ENCODE measurements at regions not wholly inside any gene's neighbourhood (a gene's known extent, or its start where the extent isn't known, plus 50 kb on each side); places are given as distances from the start of the nearest gene placed in this dataset.
"Not testable (repeated sequence)": the region's sequence is repeated elsewhere in the genome, so short reads cannot be mapped to it uniquely, and the experiment has no call there.

DNA sequence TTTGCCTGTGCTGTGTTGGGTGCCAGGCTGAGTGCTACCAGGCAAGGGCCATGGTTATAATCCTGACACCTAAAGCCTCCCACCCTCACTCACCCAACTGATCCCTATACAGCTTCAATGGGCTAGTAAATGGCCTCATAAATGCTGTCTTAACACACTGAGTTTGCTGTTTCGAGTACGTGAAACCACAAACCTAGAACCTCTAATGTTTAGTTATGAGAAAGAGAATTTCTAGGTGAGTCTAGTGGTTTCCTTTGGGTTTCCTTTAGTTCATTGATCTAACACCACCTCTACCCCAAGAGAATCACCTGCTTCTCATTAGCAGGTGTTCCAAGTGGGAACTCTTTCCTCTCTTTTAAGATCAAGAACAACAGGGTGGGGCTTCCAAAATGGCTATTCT is 172.0 kb downstream of the MC4R start:
- no peak for FAIRE-seq

DNA sequence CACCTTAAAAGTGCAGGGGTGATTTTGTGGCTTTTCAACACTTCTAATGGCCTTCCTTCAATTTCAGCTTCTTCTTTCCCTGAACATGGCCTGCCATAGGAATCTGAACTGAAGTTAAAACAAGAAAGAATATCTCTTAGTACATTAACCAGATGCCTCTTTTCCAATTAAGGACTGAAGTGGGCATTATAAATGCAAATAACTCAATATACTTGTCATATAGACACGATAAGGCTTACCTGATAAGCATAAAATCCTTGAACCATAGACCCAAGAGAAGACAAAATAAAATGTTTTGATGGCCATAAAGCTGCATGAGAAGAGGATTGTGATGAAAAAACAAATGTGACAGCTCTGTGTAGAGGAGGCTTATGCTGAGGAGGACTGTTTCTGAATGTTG is 173.1 kb downstream of the MC4R start:
- no peak for FAIRE-seq

DNA sequence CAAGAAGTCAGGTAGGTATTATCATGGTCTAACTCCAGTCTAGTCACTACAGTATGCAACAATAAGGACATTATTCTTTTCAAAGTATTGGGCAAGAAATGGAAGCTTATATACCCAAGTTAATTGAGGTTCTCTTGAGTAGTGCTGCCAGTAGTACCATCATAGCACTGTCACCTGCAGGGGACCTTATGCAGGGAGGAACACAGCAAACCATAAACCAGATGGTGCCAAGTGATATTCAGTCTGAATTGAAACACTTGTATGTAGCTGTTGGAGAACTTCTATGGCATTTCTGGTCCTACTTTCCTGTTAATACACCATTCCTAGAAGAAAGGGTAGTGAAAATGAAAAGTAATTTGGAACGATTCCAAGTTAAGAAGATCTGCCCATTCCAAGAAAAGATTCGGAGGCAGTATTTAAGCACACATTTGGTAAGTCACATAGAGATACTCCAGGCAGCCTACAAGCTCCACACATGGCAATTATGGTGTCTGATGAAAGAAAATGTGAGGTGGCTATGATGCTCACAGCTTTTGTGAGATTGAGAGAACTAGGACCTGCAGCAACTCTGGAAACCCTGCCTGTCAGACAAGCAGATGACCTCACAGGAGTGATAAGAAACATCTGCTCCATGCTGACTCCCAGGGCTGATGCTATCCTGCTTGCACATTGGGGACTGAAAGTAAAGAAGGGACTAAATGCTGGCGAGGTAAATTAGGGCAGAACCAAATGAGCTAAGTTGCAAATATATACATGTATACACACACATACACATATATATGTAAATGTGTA is 174.7 kb downstream of the MC4R start:
- no peak for FAIRE-seq

DNA sequence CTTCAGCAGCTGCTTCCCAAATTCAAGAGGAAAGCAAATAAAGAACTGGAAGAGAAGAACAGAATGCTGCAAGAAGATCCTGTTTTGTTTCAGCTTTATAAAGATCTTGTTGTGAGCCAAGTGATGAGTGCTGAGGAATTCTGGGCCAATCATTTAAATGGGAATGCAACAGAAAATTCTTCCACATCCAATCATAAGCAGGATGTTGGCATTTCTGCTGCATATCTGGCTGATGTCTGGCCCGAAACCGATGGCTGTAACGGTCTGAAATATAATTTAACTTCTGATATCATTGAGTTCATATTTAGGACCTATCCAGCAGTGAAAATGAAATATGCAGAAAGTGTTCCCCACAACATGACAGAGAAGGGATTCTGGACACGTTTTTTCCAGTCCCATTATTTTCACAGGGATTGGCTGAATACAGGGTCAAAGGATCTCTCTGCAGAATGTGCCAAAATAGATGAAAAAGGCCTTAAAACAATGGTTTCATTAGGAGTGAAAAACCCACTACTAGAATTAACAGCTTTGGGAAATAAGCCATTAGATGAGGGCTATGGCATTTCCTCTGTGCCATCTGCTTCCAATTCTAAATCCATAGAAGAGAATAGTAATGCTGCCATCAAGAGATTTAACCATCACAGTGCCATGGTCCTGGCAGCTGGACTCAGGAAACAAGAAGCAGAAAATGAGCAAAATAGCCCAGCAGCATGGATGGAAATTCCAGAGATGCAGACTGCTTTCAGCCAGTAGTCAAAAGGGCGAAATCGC is 175.6 kb downstream of the MC4R start:
- no peak for FAIRE-seq

DNA sequence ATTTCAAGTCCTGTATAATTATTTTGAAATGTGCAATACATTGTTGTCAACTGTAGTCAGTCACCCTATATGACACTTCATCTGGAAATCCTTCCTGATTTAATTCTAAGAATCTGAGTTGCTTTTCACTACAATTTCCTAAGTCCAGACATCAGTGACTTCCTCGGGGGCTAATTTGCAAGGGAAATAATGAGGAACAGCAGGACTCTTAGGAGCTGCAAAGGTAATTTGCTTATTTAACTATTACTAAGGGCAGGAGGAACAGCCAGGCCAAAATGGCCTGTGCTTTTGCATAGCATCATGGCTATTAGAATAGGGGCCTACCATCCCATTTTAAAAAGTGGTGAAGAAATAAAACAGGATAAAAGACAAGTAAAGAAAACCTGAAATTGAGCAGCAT is 178.8 kb downstream of the MC4R start:
- no peak for FAIRE-seq

DNA sequence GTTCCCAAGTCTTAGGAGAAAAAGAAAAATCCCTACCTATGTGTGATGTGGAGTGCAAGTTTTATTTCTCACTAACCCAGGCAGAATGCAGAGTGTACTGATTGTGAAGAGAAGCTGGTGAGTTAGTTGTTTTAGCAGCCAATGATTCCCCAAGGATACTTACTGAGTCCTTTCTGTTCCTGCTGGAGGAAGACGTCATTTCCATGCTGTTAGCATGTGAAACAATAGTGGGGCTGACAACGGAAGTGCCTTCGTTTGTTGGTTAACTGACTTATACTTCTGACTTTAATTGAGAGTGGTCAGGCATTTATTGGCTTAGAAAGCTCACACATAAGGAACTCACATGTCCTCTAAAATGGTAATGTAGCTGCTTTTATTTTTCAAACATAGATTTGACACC is 180.6 kb downstream of the MC4R start:
- no peak for FAIRE-seq

DNA sequence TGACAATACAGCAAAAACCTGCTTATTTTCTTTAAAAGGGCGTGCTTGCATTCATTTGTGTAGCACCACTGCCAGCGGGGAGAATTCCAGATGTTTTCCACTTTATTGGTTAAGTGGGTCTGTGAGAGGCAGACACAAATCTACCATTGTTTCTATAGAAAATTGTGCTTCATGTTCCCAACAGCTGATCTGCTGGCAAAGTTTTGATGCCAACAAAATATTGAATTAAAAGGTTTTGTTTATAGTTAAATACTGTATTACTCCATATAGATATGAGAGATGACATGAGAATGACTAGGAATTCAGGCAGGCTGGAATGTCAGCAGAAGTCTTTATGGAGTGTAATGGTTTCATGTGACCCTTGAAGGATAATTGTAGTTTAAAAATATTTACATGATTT is 182.7 kb downstream of the MC4R start:
- FAIRE-seq = no peak

DNA sequence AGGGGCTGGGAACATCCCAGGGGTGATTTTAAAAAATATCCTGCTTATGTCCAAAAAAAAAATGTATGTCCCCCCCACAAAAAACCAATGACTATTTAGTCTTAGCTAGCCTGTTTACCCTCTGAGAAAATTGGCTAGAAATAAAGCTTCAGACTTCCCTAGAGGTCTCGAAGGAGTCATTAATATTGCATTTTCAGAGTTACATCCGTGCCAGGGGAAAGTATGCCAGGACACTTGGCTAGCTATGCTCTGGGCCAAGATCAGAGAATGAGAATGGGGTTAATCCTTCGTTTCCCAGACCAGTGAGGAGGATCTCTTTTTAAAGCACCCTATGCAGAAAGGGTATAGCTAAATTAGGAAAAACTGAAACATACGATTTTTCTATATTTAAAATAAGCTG is 183.6 kb downstream of the MC4R start:
- FAIRE-seq = no peak

DNA sequence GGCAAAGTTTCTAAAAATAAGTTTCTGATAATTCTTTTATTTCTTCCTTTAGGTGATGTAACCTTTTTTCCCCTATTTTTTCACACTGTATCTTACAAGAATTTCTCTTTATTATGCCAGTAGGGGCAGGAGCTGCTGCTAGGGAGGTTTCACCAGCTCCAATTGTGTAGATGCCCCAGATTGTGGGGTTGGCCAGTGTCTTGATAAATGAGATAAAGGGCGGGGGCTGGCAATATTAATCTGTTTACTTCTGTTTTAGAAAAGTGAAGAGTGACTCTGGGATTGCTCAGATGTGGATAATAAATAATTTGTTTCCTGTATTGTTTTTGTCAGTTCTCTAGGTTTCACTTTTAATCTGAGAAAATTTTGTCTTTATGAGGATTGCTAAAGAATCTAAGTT is 190.4 kb downstream of the MC4R start:
- no peak for FAIRE-seq

DNA sequence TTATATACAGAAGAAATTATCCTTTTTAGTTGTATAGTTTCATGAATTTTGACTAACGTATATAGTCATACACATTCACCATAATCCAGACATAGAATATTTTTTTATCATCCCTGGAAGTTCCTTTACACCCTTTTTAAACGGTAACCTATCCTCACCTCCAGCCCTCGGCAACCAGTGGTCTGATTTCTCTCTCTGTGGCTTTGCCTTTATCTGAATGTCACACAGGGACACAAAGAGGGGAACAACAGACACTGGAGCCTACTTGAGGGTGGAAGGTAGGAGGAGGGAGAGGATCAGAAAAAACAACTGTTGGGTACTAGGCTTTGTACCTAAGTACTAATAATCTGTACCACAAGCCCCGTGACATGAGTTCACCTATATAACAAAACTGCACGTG is 191.9 kb downstream of the MC4R start:
- no peak for FAIRE-seq

DNA sequence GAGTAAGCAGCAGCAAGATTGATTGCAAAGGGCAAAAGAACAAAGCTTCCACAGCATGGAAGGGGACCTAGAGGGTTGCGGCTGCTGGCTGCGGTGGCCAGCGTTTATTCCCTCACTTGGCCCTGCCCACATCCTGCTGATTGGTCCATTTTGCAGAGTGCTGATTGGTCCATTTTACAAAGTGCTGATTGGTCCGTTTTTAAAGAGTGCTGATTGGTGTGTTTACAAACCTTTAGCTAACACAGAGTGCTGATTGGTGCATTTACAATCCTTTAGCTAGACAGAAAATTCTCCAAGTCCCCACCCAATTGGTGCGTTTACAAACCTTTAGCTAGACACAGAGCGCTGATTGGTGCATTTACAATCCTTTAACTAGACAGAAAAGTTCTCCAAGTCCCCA is 194.4 kb downstream of the MC4R start:
- not testable (repeated sequence) for FAIRE-seq

DNA sequence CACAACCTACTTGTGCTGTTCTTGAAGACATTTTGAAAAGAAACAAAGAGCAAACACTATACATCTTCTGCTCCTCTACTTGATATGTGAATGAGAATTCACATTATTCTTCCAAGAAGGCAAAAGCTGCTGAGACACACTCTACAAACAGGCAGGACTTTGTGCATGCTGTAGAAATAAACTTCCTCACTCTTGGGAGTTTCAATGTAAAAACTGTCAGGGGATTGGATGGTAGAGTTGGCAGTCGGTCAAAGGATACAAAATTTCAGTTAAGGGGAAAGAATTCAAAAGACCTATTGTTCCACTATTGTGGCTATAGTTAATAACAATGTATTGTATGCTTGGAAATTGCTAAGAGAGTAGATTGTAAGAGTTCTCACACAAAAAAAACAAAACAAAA is 196.3 kb downstream of the MC4R start:
- no peak for FAIRE-seq

DNA sequence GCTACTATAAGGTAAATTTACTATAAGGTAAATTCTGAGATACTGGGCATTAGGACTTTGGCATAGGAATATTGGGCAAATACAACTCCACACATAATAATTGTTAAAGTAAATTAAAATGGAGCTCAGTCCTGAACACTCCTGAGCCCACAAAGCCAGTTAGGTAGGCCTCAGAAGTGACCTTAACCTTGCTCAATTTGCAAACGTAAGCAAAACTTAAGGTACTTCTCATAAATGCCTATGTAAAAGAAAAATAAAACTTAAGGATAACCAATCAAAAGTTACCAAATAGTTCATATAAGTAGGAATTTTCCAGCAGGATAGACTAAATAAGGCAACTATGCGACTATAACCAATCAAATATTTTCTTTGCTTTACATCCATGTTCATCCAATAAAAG is 197.7 kb downstream of the MC4R start:
- no peak for FAIRE-seq

DNA sequence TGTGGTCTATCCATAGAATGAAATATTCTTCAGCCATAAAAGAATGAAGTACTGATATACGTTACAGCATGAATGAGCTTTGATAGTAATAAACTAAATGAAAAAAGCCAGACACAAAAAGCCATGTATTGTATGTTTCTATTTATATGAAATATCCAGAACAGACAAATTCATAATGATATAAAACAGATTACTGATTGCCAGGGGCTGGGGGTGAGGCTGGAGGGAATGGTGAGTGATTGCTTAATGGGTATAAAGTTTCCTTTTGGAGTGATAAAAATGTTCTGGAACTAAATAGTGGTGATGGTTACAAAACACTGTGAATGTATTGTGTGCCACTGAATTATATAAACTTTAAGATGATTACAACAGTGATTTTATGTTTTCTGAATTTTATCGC is 200.5 kb downstream of the MC4R start:
- no peak for FAIRE-seq

DNA sequence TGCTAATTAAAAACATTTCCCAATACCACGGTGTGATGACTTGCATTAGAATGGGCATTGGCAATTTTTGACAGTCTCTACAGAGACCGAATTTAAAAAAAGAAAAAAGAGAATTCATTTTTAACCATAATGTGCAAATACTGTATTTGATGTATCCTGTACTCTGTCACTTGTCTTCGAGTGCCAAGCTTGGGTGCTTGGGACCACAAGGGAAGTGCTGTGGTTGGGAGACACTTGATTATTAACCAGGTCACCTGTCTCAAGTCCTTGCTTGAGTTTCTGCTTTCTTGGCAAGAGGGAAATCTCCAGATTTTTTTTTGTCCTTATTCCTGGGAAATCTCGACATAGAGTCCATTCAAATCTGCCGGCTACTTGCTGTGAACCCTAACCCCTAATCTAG is 209.0 kb downstream of the MC4R start:
- FAIRE-seq = no peak

DNA sequence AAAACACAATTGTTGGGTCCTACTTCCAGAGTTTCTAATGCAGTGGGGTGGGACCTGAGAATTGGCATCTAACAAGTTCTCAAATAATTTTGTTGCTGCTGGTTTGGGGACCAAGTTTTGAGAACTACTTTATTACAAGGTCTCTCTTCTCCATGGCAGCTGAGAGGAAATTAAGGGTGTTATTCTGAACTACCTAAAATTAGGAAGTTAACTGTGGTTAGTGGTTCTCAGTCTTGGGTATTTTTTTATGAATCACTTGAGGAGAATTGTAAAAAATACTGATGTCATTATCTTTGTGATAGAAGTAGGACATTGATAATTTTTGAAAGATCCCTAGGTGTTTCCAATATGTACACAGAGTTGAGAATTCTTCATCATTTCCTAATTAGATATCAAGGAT is 210.2 kb downstream of the MC4R start:
- no peak for FAIRE-seq

DNA sequence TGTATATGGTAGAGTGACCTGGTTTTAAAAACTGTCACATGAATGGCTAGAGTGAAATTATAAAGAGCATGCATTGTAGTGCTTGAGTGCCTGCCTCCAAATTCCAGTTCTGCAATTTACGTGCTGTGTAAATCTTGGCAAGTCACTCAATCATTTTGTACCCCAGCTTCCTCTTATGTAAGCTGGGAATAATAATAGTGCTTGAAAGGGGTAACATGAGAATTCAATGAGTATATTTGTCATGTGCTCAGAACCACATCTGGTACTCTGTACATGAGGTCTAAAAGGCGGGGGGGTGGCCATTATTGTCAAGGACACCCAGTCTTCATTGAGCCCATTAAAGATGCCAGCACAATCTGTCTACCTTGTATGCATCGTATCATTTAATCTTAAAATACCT is 214.8 kb downstream of the MC4R start:
- FAIRE-seq = no peak

DNA sequence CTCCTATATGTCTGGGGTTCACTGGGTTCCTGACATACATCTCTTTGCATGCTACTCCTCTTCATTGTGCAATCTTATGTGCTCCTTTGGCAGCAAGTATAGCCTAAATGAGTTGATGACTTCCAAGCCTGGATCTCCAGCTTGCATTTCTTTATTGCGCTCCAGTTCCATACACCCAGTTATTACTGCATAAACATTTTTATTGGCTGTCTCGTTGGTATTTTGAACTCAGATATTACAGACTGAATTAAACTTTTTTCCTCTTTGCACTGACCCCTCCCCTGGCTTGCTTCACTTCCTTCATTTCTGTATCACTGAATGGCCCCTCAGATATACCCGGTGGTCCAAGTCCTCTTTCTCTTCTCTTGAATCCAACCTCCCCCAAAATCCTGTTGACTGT is 219.2 kb downstream of the MC4R start:
- no peak for FAIRE-seq

DNA sequence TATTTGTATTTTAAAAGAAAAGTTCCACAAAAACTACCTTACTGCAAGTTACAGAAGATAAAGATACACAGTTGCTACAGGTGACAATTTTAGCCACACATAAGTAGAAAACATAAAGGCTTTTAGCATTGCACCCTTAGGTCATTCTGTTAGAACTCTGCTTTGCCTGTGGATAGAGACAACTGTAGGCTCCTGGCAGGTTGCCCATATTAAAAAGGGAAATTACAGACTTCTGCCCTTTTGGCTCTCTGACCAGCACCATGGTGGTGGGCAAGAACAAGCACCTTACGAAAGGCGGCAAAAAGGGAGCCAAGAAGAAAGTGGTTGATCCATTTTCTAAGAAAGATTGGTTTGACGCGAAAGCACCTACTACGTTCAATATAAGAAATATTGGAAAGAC is 223.3 kb downstream of the MC4R start:
- no peak for FAIRE-seq

DNA sequence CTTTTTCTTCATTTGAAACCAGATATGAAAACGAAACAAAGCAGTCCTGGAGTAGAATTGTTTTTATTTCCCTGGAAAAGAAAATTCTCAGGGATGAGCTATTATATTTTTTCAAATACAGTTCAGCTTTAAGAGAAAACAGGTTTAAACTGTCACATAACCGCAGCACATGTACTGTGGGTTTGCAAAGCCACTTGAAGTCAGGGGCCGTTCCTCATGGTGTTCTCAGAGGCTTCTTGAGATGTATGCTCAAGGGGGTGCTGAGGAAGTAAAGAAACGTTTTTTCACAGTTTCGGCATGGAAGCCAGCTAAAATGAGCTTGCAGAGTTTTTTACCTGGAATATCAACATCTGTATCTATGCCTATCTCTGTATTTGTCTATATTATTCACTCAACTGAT is 225.3 kb downstream of the MC4R start:
- FAIRE-seq = no peak

DNA sequence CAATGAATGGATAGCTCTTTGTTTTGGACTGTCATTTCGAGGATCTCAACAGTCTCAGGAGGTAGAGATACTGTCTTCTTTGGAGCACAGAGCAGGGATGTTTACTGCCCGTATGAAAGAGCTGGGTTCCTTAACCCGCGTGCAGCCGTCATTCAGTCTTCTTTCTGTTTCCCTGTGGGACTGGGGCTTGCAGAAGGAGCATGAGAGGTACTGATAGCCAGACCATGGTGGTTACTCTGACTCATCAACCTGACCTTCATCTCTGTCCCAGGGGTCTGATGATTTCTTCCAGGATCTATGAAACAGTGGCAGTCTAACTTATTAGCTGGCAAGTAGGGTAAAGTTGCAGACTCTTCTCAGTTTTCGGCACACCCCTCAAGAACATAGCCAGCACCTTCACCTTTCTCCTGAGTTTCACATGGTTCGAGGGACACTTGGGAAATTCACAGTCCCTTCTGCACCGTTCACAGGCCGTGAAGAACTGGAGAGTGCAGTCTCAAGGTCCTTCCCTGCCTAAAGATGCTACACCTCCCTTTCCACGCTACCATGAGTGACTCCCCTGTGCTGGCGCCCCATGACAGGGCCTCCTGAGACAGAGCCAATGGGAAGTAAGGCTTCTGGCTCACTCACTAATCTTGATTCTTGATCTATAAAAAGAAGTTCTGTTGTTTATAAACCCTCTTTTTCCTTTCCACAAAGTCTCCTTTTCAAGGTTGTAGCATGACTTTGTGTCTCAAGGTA is 226.2 kb downstream of the MC4R start:
- no peak for FAIRE-seq

DNA sequence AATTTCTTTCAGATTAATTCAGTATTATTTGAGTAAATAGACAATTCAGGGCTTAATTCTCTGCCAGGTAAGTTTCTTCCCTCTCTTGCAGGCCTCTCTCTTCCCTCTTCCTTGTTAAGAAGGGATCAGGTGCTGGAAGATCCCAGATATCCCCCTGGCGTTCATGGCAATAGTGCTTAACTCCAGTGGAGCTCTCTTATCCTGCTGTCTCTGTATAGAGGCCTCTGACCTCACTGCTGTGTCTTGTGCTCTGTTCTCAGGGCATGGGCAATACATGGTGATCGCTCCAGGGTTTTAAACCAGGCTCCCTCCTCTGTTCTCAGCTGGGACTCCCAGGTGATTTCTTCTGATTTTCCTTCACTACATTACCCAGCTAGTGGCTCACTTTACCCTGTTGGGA is 226.8 kb downstream of the MC4R start:
- FAIRE-seq = no peak

DNA sequence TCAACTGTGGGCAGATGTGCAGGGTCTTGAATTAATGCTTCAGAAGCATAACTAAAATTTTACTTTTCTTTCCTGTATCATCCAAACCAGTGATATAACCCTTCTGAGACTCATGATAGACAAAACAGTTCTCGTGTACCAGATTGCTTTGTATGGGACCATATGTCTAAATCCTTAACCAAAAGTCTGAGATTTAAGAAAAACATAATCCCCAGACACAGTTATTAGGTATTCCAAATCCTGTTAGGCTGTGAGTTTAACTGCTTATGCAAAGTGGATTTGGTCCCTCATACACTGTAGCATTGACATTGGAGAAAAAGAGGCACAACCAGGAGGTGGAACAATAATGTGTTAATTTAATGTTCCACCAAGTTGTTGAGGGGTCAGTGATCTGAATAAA is 235.0 kb downstream of the PMAIP1 start:
- FAIRE-seq = no peak

DNA sequence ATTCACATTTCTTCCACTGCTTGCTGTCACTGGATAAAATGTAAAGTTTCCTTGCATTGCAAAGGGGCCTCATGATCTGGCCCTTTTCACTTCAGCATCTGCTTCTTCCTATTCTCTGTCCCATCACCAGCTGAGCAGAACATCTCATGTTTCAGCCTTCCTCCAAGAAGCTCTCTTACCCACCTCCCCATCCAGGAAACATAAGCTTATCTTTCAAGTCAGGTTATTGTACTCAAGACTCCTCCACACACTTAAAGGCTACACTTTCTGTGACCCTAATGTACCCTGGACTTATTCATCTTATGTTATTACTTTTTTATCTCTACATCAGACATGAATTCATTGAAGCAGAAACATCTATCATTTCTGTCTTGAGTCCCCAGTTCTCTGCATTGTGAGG is 230.5 kb downstream of the PMAIP1 start:
- FAIRE-seq = no peak

All from TTC549 (cell line).